CD14-positive monocyte (primary cell): ENCODE measurements at regions not wholly inside any gene's neighbourhood (a gene's known extent, or its start where the extent isn't known, plus 50 kb on each side); places are given as distances from the start of the nearest gene placed in this dataset.

ENCODE experiments used
- DNase-seq, 3 donors: peaks; one replicate each; pipeline ENCODE4 v3.0.0-alpha.2; 2011 to 2022
- H2AFZ ChIP-seq: 2 replicates; pipeline ENCODE4 v1.6.0; 2012; ENCODE audit warnings: mild to moderate bottlenecking, low read depth, low read length, inconsistent platforms; ENCODE audit not compliant: insufficient read depth, poor library complexity, severe bottlenecking
- H3K27ac ChIP-seq, 2 donors: 1 replicate in 1 of 2; 2 replicates in 1 of 2; pipeline ENCODE4 v1.5.1; 2012 to 2013; ENCODE audit warnings: low read length in 2 of 2, control low read depth in 1 of 2, inconsistent platforms in 1 of 2, low read depth in 1 of 2, mild to moderate bottlenecking in 1 of 2
- H3K27me3 ChIP-seq, 2 donors: one replicate each; pipeline versions ENCODE4 v1.6.0 to v1.6.1; 2011 to 2013; ENCODE audit warnings: low read length in 2 of 2; ENCODE audit not compliant: control insufficient read depth in 2 of 2, insufficient read depth in 2 of 2
- H3K36me3 ChIP-seq, 2 donors: replicated peaks in 1 of 2; 1 replicate in 1 of 2; 2 replicates in 1 of 2; pipeline versions ENCODE4 v1.5.1 to v1.6.1; 2012 to 2013; ENCODE audit warnings: low read length in 2 of 2, control low read depth in 1 of 2, inconsistent platforms in 1 of 2, mild to moderate bottlenecking in 1 of 2; ENCODE audit not compliant: insufficient read depth in 2 of 2, control insufficient read depth in 1 of 2
- H3K4me1 ChIP-seq, 2 donors: 1 replicate in 1 of 2; 2 replicates in 1 of 2; pipeline versions ENCODE4 v1.5.1 to v1.6.1; 2012 to 2013; ENCODE audit warnings: low read length in 2 of 2, control low read depth in 1 of 2, inconsistent platforms in 1 of 2, mild to moderate bottlenecking in 1 of 2, moderate library complexity in 1 of 2; ENCODE audit not compliant: insufficient read depth in 2 of 2, control insufficient read depth in 1 of 2
- H3K4me2 ChIP-seq: replicated peaks from 2 replicates; pipeline ENCODE3; 2012; ENCODE audit warnings: low read length, moderate library complexity, mild to moderate bottlenecking; ENCODE audit not compliant: poor library complexity, severe bottlenecking; ENCODE audit errors: extremely low read depth
- H3K4me3 ChIP-seq, 3 experiments: fragments of 200-600 bp in 1 of 3; sonication (generic) in 1 of 3; replicated peaks in 1 of 3; 1 replicate in 2 of 3; 2 replicates in 1 of 3; pipeline ENCODE4 v1.5.1; 2011 to 2013; ENCODE audit warnings: low read length in 3 of 3, mild to moderate bottlenecking in 3 of 3, control low read depth in 2 of 3, low read depth in 2 of 3, inconsistent platforms in 1 of 3, moderate library complexity in 1 of 3
- H3K79me2 ChIP-seq: 2 replicates; pipeline ENCODE4 v1.6.0; 2012; ENCODE audit warnings: mild to moderate bottlenecking, control low read depth, inconsistent platforms, low read length, moderate library complexity; ENCODE audit not compliant: insufficient read depth
- H3K9ac ChIP-seq: 2 replicates; pipeline ENCODE4 v1.6.0; 2017; ENCODE audit warnings: low read length, mild to moderate bottlenecking; ENCODE audit not compliant: insufficient read depth, poor library complexity, severe bottlenecking
- H3K9me3 ChIP-seq, 2 donors: replicated peaks in 1 of 2; 1 replicate in 1 of 2; 2 replicates in 1 of 2; pipeline versions ENCODE4 v1.5.1 to v1.6.1; 2012 to 2013; ENCODE audit warnings: low read length in 2 of 2, control low read depth in 1 of 2; ENCODE audit not compliant: control insufficient read depth in 1 of 2, insufficient read depth in 1 of 2
- H4K20me1 ChIP-seq: 2 replicates; pipeline ENCODE4 v1.6.0; 2012; ENCODE audit warnings: mild to moderate bottlenecking, low read length, control low read depth, moderate library complexity; ENCODE audit not compliant: insufficient read depth
- H3K27ac Mint-ChIP-seq, 7 donors: one replicate each; pipeline ENCODE4 v1.8.0; 2020; ENCODE audit warnings: mild to moderate bottlenecking in 7 of 7, mixed read lengths in 7 of 7, moderate library complexity in 6 of 7, inconsistent platforms in 2 of 7
- H3K27me3 Mint-ChIP-seq, 3 donors: one replicate each; pipeline ENCODE4 v1.8.0; 2021 to 2022; ENCODE audit warnings: low read depth in 3 of 3, mild to moderate bottlenecking in 3 of 3, mixed read lengths in 3 of 3, moderate library complexity in 3 of 3, inconsistent platforms in 1 of 3
- H3K36me3 Mint-ChIP-seq, 2 donors: one replicate each; pipeline ENCODE4 v1.8.0; 2020; ENCODE audit warnings: mixed read lengths in 2 of 2, inconsistent platforms in 1 of 2, mild to moderate bottlenecking in 1 of 2
- H3K4me1 Mint-ChIP-seq: one replicate; pipeline ENCODE4 v1.8.0; 2020; ENCODE audit warnings: mild to moderate bottlenecking, mixed read lengths
- H3K4me3 Mint-ChIP-seq, 2 donors: one replicate each; pipeline ENCODE4 v1.8.0; 2020; ENCODE audit warnings: mild to moderate bottlenecking in 2 of 2, mixed read lengths in 2 of 2, moderate library complexity in 1 of 2
- H3K9me3 Mint-ChIP-seq, 7 donors: one replicate each; pipeline ENCODE4 v1.8.0; 2020 to 2022; ENCODE audit warnings: mixed read lengths in 7 of 7, mild to moderate bottlenecking in 6 of 7, moderate library complexity in 6 of 7, inconsistent platforms in 2 of 7
- WGBS: methylation state at CpG from one replicate; pipeline ENCODE4 v1.1.5; 2013; ENCODE audit warnings: missing lambda C conversion rate; ENCODE audit not compliant: insufficient coverage; 5-methylcytosine and 5-hydroxymethylcytosine counted together
- intact Hi-C, 2 donors: fragments of 100-400 bp; cut with micrococcal nuclease; formaldehyde crosslinking; loops; one replicate each; pipeline versions ENCODE4 v1.15.0 to v1.15.1; 2023
- TF ChIP-seq, protein P1 (sequence below): fragments of 200-600 bp; IDR thresholded peaks from one replicate; pipeline ENCODE4 v1.8.0; 2022; ENCODE audit warnings: antibody characterized with exemption, mild to moderate bottlenecking

DNA sequence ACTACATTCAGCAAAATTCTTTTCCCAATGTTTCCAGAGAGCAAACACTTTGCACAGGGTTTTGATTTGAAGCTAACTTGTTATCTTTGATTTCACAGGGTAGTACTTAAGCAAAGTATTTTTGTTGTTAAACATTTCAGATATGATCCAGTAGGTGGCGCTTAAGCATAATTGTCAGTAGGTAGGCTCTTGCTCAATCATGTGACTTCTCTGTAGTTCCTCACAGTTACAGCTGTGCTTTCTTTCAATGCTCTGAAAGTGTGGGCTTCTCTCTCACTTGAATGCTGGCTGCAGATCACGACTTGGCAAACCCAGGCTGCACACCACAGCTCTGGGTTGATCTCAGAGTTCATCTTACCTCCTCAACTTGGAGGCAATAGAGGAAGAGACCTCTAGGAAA is 1016.5 kb downstream of the SH3BGRL start:
- TF ChIP-seq, protein P1, sequence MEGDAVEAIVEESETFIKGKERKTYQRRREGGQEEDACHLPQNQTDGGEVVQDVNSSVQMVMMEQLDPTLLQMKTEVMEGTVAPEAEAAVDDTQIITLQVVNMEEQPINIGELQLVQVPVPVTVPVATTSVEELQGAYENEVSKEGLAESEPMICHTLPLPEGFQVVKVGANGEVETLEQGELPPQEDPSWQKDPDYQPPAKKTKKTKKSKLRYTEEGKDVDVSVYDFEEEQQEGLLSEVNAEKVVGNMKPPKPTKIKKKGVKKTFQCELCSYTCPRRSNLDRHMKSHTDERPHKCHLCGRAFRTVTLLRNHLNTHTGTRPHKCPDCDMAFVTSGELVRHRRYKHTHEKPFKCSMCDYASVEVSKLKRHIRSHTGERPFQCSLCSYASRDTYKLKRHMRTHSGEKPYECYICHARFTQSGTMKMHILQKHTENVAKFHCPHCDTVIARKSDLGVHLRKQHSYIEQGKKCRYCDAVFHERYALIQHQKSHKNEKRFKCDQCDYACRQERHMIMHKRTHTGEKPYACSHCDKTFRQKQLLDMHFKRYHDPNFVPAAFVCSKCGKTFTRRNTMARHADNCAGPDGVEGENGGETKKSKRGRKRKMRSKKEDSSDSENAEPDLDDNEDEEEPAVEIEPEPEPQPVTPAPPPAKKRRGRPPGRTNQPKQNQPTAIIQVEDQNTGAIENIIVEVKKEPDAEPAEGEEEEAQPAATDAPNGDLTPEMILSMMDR = peak; percentile 11
- H3K27me3 ChIP-seq = no peaks in the 10 kb centered on the region
- no peaks in the 10 kb centered on the region for H4K20me1 ChIP-seq
- no peak overlapping the region for H3K4me3 Mint-ChIP-seq
- H3K9ac ChIP-seq = no peak overlapping the region
- no peak overlapping the region for H3K27ac Mint-ChIP-seq
- no peak overlapping the region for H2AFZ ChIP-seq
- no CpG with 5 or more reads among the region's 2 CpGs for WGBS
- H3K4me1 ChIP-seq = no peaks in the 10 kb centered on the region
- no peaks in the 10 kb centered on the region for H3K36me3 ChIP-seq
- no peaks in the 10 kb centered on the region for H3K4me1 Mint-ChIP-seq
- no peak overlapping the region for H3K27ac ChIP-seq
- intact Hi-C loops = no loop called here
- no peaks in the 10 kb centered on the region for H3K9me3 ChIP-seq
- H3K4me2 ChIP-seq = no peak overlapping the region
- no peaks in the 10 kb centered on the region for H3K79me2 ChIP-seq
- H3K27me3 Mint-ChIP-seq = no peaks in the 10 kb centered on the region
- no peak overlapping the region for H3K4me3 ChIP-seq
- DNase-seq = peak in 1 of 3 donors; percentile 0
- H3K9me3 Mint-ChIP-seq = no peaks in the 10 kb centered on the region
- H3K36me3 Mint-ChIP-seq = no peaks in the 10 kb centered on the region

DNA sequence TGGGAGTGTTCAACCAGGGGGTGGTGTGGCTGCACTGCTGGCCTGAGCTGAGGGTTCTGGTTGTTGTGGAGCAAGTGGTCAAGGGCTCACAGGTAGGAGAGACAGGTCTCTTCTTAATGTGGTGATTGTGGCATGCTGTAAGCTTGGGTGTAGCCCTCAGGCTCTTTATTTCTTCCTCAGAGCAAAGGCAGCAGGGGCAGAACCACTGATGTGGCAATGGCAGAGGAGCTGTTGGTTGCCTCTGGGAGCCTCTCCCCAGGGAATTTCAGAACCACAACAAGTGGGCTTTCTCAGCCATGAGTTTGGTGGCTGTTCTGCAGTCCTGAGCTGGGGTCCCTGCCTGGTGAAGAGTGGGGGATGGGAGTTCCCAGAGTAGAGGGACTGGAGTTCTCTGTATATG is 1017.2 kb downstream of the SH3BGRL start:
- Histone ChIP-seq H3K27ac (no peak overlapping the region), H2AFZ (no peak overlapping the region), H3K4me3 (no peak overlapping the region), H4K20me1 (no peaks in the 10 kb centered on the region), H3K4me1 (no peaks in the 10 kb centered on the region), H3K36me3 (no peaks in the 10 kb centered on the region), H3K27me3 (no peaks in the 10 kb centered on the region), H3K9ac (no peak overlapping the region), H3K4me2 (no peak overlapping the region), H3K9me3 (no peaks in the 10 kb centered on the region), H3K79me2 (no peaks in the 10 kb centered on the region)
- no peak for DNase-seq
- intact Hi-C loops = no loop called here
- Mint-ChIP-seq H3K27me3 (peaks cover 0 to 2% (median 0%) of the 10 kb centered on the region in 3 donors), H3K4me3 (no peak overlapping the region), H3K4me1 (no peaks in the 10 kb centered on the region), H3K36me3 (no peaks in the 10 kb centered on the region), H3K27ac (no peak overlapping the region), H3K9me3 (no peaks in the 10 kb centered on the region)
- TF ChIP-seq, protein P1 = no peak
